ENCODE measurements at regions not wholly inside any gene's neighbourhood (a gene's known extent, or its start where the extent isn't known, plus 50 kb on each side); places are given as distances from the start of the nearest gene placed in this dataset.

- DNase-seq, result no peak
These were observed 122.1 kb upstream of the DYNLRB2 start for GRCh38 chr16:80418517-80419355.

DNA sequence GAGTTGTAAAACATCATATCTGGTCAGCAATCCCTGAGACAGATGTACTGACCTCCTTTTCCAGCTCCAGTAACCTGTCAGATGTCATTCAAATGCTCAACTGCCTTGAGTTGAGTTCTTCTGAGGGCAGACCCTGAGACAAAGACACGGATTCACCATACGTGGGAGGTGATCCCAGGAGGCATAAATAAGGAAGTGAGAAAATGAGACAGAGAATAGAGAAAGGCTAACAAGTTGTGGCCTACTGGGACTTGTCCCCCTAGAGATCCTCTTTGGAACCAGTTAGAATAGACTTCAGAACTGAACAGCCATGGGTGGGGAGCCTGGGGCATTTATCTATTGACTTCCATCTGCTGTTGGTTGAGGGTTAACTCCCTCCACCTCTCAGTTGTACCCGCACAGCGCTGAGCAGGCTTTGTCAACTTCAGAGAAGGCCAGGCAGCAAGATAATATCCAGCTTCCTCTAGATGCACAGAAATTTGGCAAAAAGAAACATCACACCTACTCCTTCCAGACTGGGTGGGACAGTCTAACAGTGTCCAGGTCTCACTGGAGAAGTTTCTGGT is 123.0 kb upstream of the DYNLRB2 start:
- no peak for DNase-seq

DNA sequence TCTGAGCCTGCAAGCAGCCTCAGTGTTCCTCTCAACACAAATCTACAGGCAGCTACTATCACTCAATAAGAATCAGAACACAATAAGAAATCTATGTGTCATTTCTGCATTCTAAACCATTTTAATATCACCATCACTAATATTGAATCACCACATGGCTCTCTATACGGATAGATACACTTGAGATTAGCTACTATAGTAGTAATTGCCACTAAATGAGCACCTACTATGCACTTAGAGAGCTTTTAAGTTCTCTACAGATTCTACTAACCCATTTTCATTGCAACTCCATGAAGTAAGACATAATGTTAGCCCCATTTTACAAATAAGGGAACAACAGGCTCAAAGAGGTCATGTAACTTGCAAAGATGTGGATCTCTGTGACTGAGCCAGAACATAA is 132.8 kb upstream of the DYNLRB2 start:
- no peak for DNase-seq

- no peak for DNase-seq
These were observed 133.4 kb upstream of the DYNLRB2 start for GRCh38 chr16:80407265-80407987.

DNA sequence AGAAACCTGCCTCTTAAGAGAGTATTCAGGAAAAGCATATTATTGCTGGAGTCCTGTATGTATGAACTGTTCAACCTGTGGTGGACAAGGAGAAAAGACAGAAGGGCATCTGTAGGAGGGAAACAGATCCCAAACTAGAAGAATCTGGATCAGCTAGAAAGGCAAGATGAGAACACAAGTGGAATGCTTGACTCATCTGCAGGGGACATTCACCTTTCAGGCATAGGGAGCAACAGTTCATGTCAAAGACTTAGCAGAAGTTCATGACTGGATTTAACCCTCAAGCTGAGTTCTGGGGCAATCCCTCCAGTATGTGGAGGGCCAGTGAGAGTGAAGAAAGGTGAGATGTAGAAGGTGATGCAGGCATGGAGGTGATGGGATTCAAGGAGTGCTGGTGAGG is 135.9 kb upstream of the DYNLRB2 start:
- DNase-seq, result no peak

DNA sequence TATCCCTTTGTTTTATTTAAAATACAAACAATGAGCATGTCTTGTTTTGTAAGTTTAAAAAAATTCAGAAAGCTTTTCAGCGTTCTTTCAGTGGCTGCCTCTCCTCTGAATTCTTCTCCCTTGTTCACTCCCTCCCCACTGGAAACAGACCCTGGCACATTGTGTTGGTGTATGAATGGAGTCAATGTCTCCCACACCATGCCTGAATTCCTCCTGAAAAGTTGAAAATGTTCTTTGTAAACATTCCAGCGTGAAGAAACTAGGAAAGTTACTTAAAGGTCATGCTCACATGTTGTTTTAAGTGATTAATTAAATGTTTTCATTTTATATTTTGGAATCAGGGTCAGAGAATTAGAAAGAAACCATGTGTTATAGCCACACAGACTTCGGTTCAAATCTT is 136.9 kb upstream of the DYNLRB2 start:
- DNase-seq, result no peak

DNA sequence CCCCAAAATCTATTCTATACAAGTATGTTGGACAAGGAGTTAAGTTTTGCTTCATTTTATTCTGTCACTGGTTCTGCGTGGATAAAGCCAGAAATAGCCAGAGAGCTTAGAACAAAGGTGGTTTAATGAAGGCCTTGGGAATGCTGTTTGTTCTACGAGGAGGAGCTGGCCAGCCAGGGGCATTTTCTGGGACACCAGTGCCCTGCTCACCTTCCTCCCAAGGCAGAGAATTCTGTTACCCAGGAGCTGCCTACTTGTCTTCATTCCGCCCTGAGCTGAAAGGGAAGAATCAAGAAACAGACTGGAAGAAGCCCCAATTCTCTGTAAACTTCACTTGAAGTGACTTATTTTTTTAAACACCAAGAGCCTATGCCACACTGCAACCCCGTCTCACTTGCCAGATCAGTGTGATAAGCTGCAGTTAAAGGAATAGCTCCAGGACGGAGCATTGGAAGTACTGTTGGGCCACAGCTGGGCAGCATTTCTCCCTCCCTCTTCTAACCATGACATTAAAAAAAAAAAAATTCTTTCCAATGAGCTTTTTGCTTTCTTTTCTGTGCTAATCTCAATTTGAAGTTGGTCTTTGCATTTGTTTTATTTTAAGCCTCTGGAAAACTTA is 149.8 kb upstream of the DYNLRB2 start:
- no peak for DNase-seq

- DNase-seq, result no peak
These were observed 150.7 kb upstream of the DYNLRB2 start for GRCh38 chr16:80390046-80390445.

- DNase-seq, result no peak
These were observed 151.5 kb upstream of the DYNLRB2 start for GRCh38 chr16:80389338-80389737.

- DNase-seq, result peak; percentile 10
These were observed 153.4 kb upstream of the DYNLRB2 start for GRCh38 chr16:80387318-80387921.

- no peak for DNase-seq
These were observed 155.9 kb upstream of the DYNLRB2 start for GRCh38 chr16:80384862-80385261.

- DNase-seq, result no peak
These were observed 160.3 kb upstream of the DYNLRB2 start for GRCh38 chr16:80380514-80380913.

DNA sequence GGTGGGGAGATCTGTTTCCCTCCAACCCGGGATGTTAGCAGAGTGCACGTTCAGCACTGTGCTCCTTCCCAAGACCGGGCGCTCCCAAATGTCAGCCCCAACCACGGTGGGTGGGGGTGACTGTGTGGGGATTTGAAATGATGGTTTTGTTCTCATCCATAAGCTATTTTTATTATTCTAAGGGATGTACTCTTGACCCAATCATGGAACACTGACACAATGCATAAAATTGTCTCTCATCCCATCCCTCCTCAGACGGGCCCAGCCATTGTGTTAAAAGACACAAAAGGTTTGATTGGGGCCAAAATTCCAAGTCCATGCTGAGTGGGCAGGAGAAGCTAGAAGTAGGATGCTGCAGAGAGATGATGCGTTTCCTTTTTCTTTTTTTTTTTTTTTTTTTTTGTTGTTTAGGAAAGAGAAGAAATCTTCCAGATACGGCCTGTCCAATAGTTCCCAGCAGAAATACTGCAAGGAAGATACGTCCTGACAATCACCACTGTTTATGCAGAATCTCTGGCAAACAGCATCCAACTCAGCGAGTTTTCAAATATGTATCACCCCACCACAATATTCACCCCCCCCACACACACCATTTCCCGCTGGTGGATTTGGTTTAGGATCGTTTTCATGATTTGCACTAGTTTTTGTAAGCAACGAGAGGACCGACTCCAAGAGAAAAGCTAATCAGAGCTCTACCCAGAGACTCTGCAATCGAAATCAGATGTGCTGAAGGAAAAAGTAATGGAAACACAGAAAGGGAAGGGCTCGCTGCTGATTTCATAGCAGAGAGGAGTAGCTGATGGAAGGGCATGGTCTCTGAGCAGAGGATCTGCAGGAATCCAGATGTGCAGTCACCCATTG is 163.5 kb upstream of the DYNLRB2 start:
- no peak for DNase-seq

DNA sequence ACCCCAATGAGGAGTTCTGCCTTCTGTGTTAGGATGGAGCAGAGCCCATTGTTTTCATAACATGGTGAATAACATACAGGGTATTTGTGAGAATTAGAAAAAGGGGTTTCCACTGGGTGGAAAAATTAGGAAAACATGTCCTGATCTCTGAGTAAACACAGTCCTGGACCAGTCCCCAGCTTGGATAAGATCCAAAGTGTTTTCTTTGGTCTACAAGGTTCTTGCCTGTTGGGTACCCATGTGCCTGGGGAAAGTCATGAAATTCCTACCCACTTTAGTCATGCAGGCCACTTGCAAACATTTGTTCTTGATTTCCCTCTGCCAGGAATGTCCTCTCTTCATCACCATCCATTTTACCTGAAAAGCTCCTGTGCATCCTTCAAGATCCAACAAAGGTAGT is 164.8 kb upstream of the DYNLRB2 start:
- DNase-seq, result no peak

GRCh38 chr16:80375513-80375912 is 165.3 kb upstream of the DYNLRB2 start:
- no peak for DNase-seq

- no peak for DNase-seq
These were observed 168.5 kb upstream of the DYNLRB2 start for GRCh38 chr16:80372341-80372740.

GRCh38 chr16:80369138-80369958 is 171.4 kb upstream of the DYNLRB2 start:
- DNase-seq, result peak; percentile 68

DNA sequence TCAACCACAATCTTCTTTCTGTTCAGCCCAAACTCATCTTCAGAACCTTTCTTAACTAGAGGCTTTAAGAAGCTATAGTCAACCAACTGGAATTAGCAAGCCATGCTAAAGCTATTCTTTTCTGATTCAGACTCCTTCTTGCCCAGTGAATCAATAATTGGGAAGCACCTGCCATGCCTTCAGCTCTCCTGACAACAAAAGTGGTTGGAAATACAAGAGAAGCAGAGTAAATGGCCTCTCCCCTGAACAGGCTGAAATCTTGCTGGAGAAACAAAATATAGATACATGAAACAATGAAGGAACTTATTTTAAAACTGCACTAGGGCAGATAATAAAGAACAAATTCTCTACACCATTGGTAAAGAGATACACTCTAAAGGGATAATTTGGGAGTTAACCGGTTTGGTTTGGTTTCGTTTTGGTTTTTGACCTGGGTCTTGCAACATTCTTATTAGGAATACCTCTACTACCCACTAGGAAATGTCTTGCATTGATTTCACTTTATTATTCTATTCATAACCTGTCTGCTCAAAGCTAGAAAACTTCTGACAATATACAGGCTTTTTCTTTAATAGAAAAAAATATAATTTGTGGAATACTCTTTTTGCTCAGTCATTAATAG is 173.6 kb upstream of the DYNLRB2 start:
- no peak for DNase-seq

GRCh38 chr16:80366023-80366422 is 174.8 kb upstream of the DYNLRB2 start:
- DNase-seq, result no peak

DNA sequence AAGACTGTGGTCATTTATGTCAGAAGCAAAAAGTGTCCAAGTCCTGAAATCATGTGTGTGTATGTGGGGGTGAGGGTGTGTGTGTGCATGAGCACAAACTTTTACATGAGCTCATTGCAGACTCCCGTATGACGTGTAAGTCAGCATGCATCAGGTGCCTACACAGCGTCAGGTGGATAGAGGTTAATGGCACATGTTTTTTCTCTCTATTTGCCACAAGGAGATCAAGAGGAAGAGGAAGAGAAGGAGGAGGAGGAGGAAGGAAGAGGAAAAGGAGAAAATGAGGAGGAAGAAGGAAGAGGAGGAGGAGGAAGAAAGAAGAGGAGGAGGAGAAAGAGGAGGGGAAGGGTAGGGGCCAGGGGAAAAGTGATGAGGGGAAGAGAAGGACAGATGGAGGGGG is 178.0 kb upstream of the DYNLRB2 start:
- no peak for DNase-seq

DNA sequence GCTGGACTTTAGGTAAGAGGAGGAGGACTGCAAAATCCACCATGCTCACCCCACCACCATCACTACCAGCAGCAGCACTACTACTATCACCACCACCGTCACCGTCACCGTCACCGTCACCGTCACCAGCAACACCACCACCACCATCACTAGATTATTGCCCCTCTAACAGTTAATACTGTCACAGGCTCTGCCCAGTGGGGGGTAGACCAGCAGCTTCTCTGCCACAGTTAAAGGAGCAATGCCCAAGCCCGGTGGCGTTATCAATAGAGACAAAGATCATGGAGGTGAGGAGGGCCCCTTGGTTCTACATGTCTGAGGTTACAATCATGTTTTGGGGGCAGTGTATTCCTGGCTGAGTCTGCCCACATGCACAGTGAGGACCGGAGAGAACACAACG is 184.4 kb upstream of the DYNLRB2 start:
- DNase-seq, result no peak
